HCT116 (cell line): ENCODE measurements at regions not wholly inside any gene's neighbourhood (a gene's known extent, or its start where the extent isn't known, plus 50 kb on each side); places are given as distances from the start of the nearest gene placed in this dataset.

ENCODE experiments used
- ATAC-seq: fragments of 200-7000 bp; cut with Tn5 transposase; 2 replicates; pipeline ENCODE4 v1.9.1; 2020; ENCODE audit warnings: mild to moderate bottlenecking, moderate library complexity
- BruUV-seq: library from RNA; stranded (reverse); fragments of 400-500 nt; replicated peaks from 2 replicates; lab custom pipeline; 2021; lab: Mats Ljungman, UMichigan
- CTCF ChIA-PET: fragments of 300-600 bp; sonication (Branson Sonifier 250); formaldehyde crosslinking; loops from one replicate; lab custom pipeline; 2021; ENCODE audit warnings: antibody characterized with exemption; lab: Charles Lee
- POLR2A ChIA-PET: fragments of 300-600, 350-600 bp; sonication (Branson Sonifier 250); formaldehyde crosslinking; loops from one replicate; lab custom pipeline; 2021; ENCODE audit warnings: antibody characterized with exemption; lab: Charles Lee
- RAD21 ChIA-PET, 2 experiments: fragments of 300-600 bp; sonication (Branson Sonifier 250); formaldehyde crosslinking; loops; one replicate each; lab custom pipeline; 2023; ENCODE audit warnings: low total read pairs in 2 of 2; ENCODE audit not compliant: uncharacterized antibody in 2 of 2, unreplicated experiment in 2 of 2, low non-redundant PET in 1 of 2; lab: Charles Lee
- DNase-seq: peaks from one replicate; pipeline ENCODE4 v3.0.0-alpha.2; 2010; ENCODE audit warnings: low read depth, low spot score
- H2AFZ ChIP-seq: fragments of 200-600 bp; shearing (Covaris generic), sonication (generic); 2 replicates; pipeline ENCODE4 v1.6.1; 2017; ENCODE audit warnings: low read depth, mixed run types, mixed read lengths, antibody characterized with exemption, low read length; ENCODE audit not compliant: poor library complexity, severe bottlenecking
- H3K27ac ChIP-seq: 2 replicates; pipeline ENCODE4 v1.5.1; 2012; ENCODE audit warnings: low read depth, low read length
- H3K27me3 ChIP-seq: fragments of 200-600 bp; sonication (generic); 2 replicates; pipeline ENCODE4 v1.6.1; 2016; ENCODE audit warnings: mixed run types, low read length, mixed read lengths; ENCODE audit not compliant: insufficient read depth
- H3K36me3 ChIP-seq, 2 experiments: fragments of 200-500 bp in 1 of 2; fragments of 200-600 bp in 1 of 2; sonication (Bioruptor generic) in 1 of 2; sonication (generic) in 1 of 2; 2 replicates each; pipeline versions ENCODE4 v1.5.1 to v1.6.1; 2014 to 2016; ENCODE audit warnings: low read length in 2 of 2, inconsistent platforms in 1 of 2, mixed read lengths in 1 of 2, mixed run types in 1 of 2; ENCODE audit not compliant: insufficient read depth in 2 of 2, control insufficient read depth in 1 of 2
- H3K4me1 ChIP-seq, 2 experiments: fragments of 200-600 bp in 1 of 2; sonication (generic) in 1 of 2; 2 replicates each; pipeline versions ENCODE4 v1.5.1 to v1.6.1; 2012 to 2017; ENCODE audit warnings: low read length in 2 of 2, inconsistent platforms in 1 of 2, mild to moderate bottlenecking in 1 of 2, mixed read lengths in 1 of 2, mixed run types in 1 of 2, moderate library complexity in 1 of 2; ENCODE audit not compliant: insufficient read depth in 2 of 2, control insufficient read depth in 1 of 2
- H3K4me2 ChIP-seq: fragments of 200-600 bp; sonication (generic); 2 replicates; pipeline ENCODE4 v1.6.1; 2017; ENCODE audit warnings: mixed run types, low read length, mixed read lengths
- H3K4me3 ChIP-seq, 2 experiments: fragments of 200-600 bp in 1 of 2; sonication (generic) in 1 of 2; replicated peaks in 1 of 2; 2 replicates each; pipeline ENCODE4 v1.5.1; 2011 to 2016; ENCODE audit warnings: low read length in 2 of 2, control low read depth in 1 of 2, low read depth in 1 of 2, mild to moderate bottlenecking in 1 of 2, mixed read lengths in 1 of 2, mixed run types in 1 of 2
- H3K79me2 ChIP-seq: fragments of 200-600 bp; sonication (generic); 2 replicates; pipeline ENCODE4 v1.6.1; 2017; ENCODE audit warnings: mild to moderate bottlenecking, mixed run types, low read length, moderate library complexity, mixed read lengths; ENCODE audit not compliant: insufficient read depth
- H3K9ac ChIP-seq: fragments of 200-600 bp; sonication (generic); 2 replicates; pipeline ENCODE4 v1.6.1; 2016; ENCODE audit warnings: low read length, mixed read lengths
- H3K9me2 ChIP-seq: fragments of 200-600 bp; sonication (generic), shearing (Covaris generic); 2 replicates; pipeline ENCODE4 v1.6.1; 2017; ENCODE audit warnings: mixed run types, mild to moderate bottlenecking, moderate library complexity; ENCODE audit not compliant: insufficient read depth
- H3K9me3 ChIP-seq, 2 experiments: fragments of 200-500 bp in 1 of 2; fragments of 200-600 bp in 1 of 2; sonication (Bioruptor generic) in 1 of 2; sonication (generic) in 1 of 2; 2 replicates each; pipeline ENCODE4 v1.6.1; 2014 to 2017; ENCODE audit warnings: low read length in 2 of 2, mixed read lengths in 2 of 2, inconsistent platforms in 1 of 2, low read depth in 1 of 2, mild to moderate bottlenecking in 1 of 2, mixed run types in 1 of 2, moderate library complexity in 1 of 2; ENCODE audit not compliant: control insufficient read depth in 1 of 2, insufficient read depth in 1 of 2
- H4K20me1 ChIP-seq: fragments of 200-600 bp; sonication (generic), shearing (Covaris generic); 2 replicates; pipeline ENCODE4 v1.6.1; 2017; ENCODE audit warnings: mixed run types, mild to moderate bottlenecking, moderate library complexity; ENCODE audit not compliant: insufficient read depth
- EGR1 ChIP-seq: IDR thresholded peaks from 2 replicates; pipeline ENCODE4 v1.6.1; 2012; ENCODE audit warnings: low read depth
- ELF1 ChIP-seq: IDR thresholded peaks from 2 replicates; pipeline ENCODE4 v1.6.1; 2012; ENCODE audit warnings: low read depth, borderline replicate concordance
- POLR2A ChIP-seq: IDR thresholded peaks from 2 replicates; pipeline ENCODE4 v1.7.0; 2011; ENCODE audit warnings: borderline replicate concordance; ENCODE audit not compliant: insufficient read depth, insufficient read length; ENCODE audit errors: extremely low read depth
- RAD21 ChIP-seq: IDR thresholded peaks from 2 replicates; pipeline ENCODE4 v1.6.1; 2012; ENCODE audit warnings: low read depth, mild to moderate bottlenecking
- SP1 ChIP-seq: IDR thresholded peaks from 2 replicates; pipeline ENCODE4 v1.6.1; 2012; ENCODE audit warnings: low read depth
- SRF ChIP-seq: IDR thresholded peaks from 2 replicates; pipeline ENCODE4 v1.6.1; 2012; ENCODE audit warnings: low read depth
- TCF7L2 ChIP-seq: IDR thresholded peaks from 2 replicates; pipeline ENCODE4 v1.7.0; 2011; ENCODE audit warnings: borderline replicate concordance, inconsistent platforms; ENCODE audit not compliant: insufficient read depth, insufficient read length; ENCODE audit errors: extremely low read depth
- ZNF274 ChIP-seq: fragments of 200-500 bp; sonication (Bioruptor generic); IDR thresholded peaks from 2 replicates; pipeline ENCODE4 v1.6.1; 2014; ENCODE audit warnings: mild to moderate bottlenecking, low read depth, low read length, inconsistent platforms
- intact Hi-C: fragments of 100-400 bp; cut with micrococcal nuclease; formaldehyde crosslinking; loops from 2 replicates; pipeline ENCODE4 v1.10.0; 2022
- TF ChIP-seq, protein P1 (sequence below): IDR thresholded peaks from 2 replicates; pipeline ENCODE4 v1.6.1; 2012; ENCODE audit warnings: low read depth
- TF ChIP-seq, protein P2 (sequence below): IDR thresholded peaks from 2 replicates; pipeline ENCODE4 v1.6.1; 2011; ENCODE audit warnings: mild to moderate bottlenecking, low read length, moderate library complexity; ENCODE audit not compliant: insufficient replicate concordance; ENCODE audit errors: extremely low read depth
- TF ChIP-seq, protein P3 (sequence below): IDR thresholded peaks from 2 replicates; pipeline ENCODE4 v1.6.1; 2012
- TF ChIP-seq, protein P4 (sequence below): IDR thresholded peaks from 2 replicates; pipeline ENCODE4 v1.6.1; 2012

DNA sequence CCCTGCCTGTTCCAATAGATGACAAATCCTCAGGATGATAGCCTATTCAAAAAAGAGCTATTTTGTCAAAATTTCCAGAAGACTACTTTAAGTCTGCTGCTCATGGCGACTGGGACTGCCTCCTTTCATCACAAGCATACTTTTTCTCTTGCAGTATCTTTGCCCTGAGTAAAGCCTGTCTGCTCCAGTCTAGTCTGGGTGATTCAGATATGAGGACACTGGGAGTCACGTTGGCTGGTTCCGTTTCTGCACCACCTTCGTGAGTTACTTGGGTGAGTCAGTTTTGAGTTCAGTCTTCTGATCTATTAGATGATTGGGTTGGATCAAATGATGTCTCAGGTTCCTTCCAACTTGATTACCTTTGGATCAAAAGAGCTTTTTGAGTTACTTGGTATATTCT, 301.3 kb upstream of the STXBP6 start (continued):
- TF ChIP-seq SP1 (no peak), ZNF274 (no peak), EGR1 (no peak), SRF (no peak)
- TF ChIP-seq, protein P1, sequence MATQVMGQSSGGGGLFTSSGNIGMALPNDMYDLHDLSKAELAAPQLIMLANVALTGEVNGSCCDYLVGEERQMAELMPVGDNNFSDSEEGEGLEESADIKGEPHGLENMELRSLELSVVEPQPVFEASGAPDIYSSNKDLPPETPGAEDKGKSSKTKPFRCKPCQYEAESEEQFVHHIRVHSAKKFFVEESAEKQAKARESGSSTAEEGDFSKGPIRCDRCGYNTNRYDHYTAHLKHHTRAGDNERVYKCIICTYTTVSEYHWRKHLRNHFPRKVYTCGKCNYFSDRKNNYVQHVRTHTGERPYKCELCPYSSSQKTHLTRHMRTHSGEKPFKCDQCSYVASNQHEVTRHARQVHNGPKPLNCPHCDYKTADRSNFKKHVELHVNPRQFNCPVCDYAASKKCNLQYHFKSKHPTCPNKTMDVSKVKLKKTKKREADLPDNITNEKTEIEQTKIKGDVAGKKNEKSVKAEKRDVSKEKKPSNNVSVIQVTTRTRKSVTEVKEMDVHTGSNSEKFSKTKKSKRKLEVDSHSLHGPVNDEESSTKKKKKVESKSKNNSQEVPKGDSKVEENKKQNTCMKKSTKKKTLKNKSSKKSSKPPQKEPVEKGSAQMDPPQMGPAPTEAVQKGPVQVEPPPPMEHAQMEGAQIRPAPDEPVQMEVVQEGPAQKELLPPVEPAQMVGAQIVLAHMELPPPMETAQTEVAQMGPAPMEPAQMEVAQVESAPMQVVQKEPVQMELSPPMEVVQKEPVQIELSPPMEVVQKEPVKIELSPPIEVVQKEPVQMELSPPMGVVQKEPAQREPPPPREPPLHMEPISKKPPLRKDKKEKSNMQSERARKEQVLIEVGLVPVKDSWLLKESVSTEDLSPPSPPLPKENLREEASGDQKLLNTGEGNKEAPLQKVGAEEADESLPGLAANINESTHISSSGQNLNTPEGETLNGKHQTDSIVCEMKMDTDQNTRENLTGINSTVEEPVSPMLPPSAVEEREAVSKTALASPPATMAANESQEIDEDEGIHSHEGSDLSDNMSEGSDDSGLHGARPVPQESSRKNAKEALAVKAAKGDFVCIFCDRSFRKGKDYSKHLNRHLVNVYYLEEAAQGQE = no peak
- TF ChIP-seq, protein P2, sequence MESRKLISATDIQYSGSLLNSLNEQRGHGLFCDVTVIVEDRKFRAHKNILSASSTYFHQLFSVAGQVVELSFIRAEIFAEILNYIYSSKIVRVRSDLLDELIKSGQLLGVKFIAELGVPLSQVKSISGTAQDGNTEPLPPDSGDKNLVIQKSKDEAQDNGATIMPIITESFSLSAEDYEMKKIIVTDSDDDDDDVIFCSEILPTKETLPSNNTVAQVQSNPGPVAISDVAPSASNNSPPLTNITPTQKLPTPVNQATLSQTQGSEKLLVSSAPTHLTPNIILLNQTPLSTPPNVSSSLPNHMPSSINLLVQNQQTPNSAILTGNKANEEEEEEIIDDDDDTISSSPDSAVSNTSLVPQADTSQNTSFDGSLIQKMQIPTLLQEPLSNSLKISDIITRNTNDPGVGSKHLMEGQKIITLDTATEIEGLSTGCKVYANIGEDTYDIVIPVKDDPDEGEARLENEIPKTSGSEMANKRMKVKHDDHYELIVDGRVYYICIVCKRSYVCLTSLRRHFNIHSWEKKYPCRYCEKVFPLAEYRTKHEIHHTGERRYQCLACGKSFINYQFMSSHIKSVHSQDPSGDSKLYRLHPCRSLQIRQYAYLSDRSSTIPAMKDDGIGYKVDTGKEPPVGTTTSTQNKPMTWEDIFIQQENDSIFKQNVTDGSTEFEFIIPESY = no peak
- TF ChIP-seq, all 23 proteins: peak for 0

DNA sequence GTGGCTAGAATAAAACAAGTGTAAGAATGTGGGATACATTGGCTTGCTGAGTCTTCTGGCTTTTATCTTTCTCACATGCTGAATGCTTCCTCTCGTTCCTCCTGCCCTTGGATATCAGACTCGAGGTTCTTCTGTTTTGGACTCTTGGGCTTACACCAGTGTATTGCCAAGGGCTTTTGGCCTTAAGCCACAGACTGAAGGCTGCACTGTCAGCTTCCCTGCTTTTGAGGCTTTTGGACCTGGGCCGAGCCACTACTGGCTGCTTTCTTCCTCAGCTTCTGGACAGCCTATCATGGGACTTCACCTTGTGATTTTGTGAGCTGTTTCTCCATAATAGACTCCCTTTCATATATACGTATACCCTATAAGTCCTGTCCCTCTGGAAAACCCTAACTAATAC, 300.9 kb upstream of the STXBP6 start:
- POLR2A ChIA-PET = no interaction called here
- Histone ChIP-seq H2AFZ (no peak overlapping the region), H3K9me3 (peaks cover 5 to 26% of the 10 kb centered on the region in 2 experiments; a peak in 2 of 4 replicates), H3K27ac (no peak overlapping the region), H3K9ac (no peak overlapping the region), H3K27me3 (no peaks in the 10 kb centered on the region), H3K4me3 (no peak overlapping the region), H4K20me1 (no peaks in the 10 kb centered on the region), H3K79me2 (no peaks in the 10 kb centered on the region), H3K4me1 (no peaks in the 10 kb centered on the region), H3K9me2 (no peaks in the 10 kb centered on the region), H3K4me2 (no peak overlapping the region), H3K36me3 (no peaks in the 10 kb centered on the region)
- CTCF ChIA-PET = no interaction called here
- RAD21 ChIA-PET = no interaction called here
- ATAC-seq (no peak), DNase-seq (no peak)
- BruUV-seq = no TSS peak
- intact Hi-C loops = no loop called here
- TF ChIP-seq TCF7L2 (no peak), ELF1 (no peak), SRF (no peak), POLR2A (no peak), RAD21 (no peak)
- TF ChIP-seq, protein P3, sequence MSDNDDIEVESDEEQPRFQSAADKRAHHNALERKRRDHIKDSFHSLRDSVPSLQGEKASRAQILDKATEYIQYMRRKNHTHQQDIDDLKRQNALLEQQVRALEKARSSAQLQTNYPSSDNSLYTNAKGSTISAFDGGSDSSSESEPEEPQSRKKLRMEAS = no peak
- TF ChIP-seq, protein P2 = no peak
- TF ChIP-seq, protein P4, sequence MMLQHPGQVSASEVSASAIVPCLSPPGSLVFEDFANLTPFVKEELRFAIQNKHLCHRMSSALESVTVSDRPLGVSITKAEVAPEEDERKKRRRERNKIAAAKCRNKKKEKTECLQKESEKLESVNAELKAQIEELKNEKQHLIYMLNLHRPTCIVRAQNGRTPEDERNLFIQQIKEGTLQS = no peak
- TF ChIP-seq, protein P1 = no peak
